ENCODE measurements at regions not wholly inside any gene's neighbourhood (a gene's known extent, or its start where the extent isn't known, plus 50 kb on each side); places are given as distances from the start of the nearest gene placed in this dataset.
"Not testable (repeated sequence)": the region's sequence is repeated elsewhere in the genome, so short reads cannot be mapped to it uniquely, and the experiment has no call there.

DNA sequence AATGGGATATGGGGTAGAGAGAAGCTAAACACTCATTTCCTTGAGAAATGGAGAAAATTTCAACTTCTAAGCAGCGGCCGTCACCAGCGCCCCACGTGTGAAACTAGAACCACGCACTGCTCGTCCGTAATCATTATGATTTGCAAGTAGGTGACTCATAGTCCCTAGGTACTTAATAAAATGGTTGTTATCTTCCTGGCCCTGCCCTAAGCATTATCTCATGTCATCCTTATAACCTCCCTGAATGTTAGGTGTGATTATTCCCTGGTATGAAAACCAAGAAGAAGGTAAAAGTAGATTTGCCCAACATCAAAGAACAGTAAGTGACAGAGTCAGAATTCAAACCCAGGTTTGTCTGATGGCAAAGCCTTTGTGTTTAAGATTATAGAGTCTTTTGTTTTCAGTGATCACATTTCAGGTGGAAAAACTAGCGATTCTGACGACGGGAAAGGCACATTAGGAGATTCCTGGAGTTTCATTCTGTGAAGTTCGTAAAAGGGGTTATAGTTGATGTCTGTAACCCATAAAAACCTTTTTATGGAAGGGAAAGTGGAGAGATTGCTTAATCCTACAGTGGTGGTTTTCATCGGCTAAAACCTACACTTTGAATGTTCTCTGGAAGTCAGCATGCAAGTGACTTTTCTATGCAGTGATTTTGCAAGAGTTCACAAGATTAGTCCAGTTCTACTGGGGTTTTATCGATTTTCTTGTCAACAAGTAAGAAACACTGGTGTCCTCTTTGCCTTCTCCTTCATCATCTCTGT, 202.9 kb upstream of the WWC1 start:
- Histone ChIP-seq H3K36me3 (ENCODE audit: insufficient read depth, low read length) (peaks cover 6% of the 10 kb centered on the region; the same call in 1 of the 2 replicates), H3K9ac (ENCODE audit: insufficient read length) (no peak overlapping the region), H3K4me3 (no peak overlapping the region), H3K27ac (no peak overlapping the region), H3K9me3 (ENCODE audit: low read depth, low read length) (no peaks in the 10 kb centered on the region)
- no peak for DNase-seq (ENCODE audit: low read depth, low spot score)
- TF ChIP-seq POLR2AphosphoS5 (IDR thresholded peaks at IDR 0.05; ENCODE audit: borderline replicate concordance, low read depth, low read length) (no peak), FOXP2 (optimal IDR thresholded peaks at IDR 0.05; ENCODE audit: control extremely low read depth, extremely low read length, insufficient read depth) (no peak), EZH2 (IDR thresholded peaks at IDR 0.05) (no peak)

DNA sequence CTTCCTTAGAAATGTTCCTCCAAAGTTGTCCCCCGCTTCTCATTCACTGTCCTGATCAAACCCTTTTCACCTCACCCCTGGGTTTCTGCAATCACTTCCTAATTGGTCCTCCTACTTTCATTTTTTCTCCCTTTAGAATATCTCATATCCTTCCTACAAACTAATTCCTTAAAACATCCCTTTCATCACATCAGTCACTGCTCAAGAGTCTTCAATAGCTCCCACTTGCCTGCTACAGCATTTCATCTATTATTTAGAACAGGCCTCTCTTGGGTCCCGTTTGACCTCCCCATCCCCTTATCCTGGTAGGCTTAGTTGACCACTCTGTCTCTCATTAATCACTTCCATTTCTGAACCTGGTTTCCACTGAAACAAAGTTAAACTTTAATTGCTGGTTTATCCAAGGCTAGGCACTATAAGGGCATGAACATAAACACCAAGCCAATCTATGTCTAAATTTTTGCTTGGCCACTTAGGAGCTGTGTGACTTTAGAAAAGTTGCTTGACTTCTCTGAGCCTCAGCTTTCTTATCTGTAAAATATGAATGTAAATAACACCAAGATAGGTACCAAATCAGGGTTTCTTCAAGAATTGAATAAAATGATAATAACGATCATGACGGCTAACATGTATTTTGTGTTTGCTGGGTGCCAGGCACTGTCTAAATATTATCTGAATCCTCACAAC, 202.1 kb upstream of the WWC1 start:
- no peak for TF ChIP-seq FOXP2 (optimal IDR thresholded peaks at IDR 0.05; ENCODE audit: control extremely low read depth, extremely low read length, insufficient read depth)
- no peak for TF ChIP-seq EZH2 (IDR thresholded peaks at IDR 0.05)
- TF ChIP-seq POLR2AphosphoS5 (IDR thresholded peaks at IDR 0.05; ENCODE audit: borderline replicate concordance, low read depth, low read length): no peak
- H3K27ac ChIP-seq: no peak overlapping the region
- no peak overlapping the region for H3K9ac ChIP-seq (ENCODE audit: insufficient read length)
- H3K4me3 ChIP-seq: no peak overlapping the region
- peaks cover 6% of the 10 kb centered on the region; the same call in 1 of the 2 replicates for H3K36me3 ChIP-seq (ENCODE audit: insufficient read depth, low read length)
- no peaks in the 10 kb centered on the region for H3K9me3 ChIP-seq (ENCODE audit: low read depth, low read length)
- no peak for DNase-seq (ENCODE audit: low read depth, low spot score)

- DNase-seq (ENCODE audit: low read depth, low spot score): no peak
- H3K9me3 ChIP-seq (ENCODE audit: low read depth, low read length): no peaks in the 10 kb centered on the region
- H3K27ac ChIP-seq: no peak overlapping the region
- TF ChIP-seq FOXP2 (optimal IDR thresholded peaks at IDR 0.05; ENCODE audit: control extremely low read depth, extremely low read length, insufficient read depth) (no peak), POLR2AphosphoS5 (IDR thresholded peaks at IDR 0.05; ENCODE audit: borderline replicate concordance, low read depth, low read length) (no peak), EZH2 (IDR thresholded peaks at IDR 0.05) (no peak)
- no peak overlapping the region for H3K4me3 ChIP-seq
- no peak overlapping the region for H3K9ac ChIP-seq (ENCODE audit: insufficient read length)
- peaks cover 6% of the 10 kb centered on the region; the same call in 1 of the 2 replicates for H3K36me3 ChIP-seq (ENCODE audit: insufficient read depth, low read length)
Observed at GRCh38 chr5:168092209-168093185, 198.9 kb upstream of the WWC1 start.

DNA sequence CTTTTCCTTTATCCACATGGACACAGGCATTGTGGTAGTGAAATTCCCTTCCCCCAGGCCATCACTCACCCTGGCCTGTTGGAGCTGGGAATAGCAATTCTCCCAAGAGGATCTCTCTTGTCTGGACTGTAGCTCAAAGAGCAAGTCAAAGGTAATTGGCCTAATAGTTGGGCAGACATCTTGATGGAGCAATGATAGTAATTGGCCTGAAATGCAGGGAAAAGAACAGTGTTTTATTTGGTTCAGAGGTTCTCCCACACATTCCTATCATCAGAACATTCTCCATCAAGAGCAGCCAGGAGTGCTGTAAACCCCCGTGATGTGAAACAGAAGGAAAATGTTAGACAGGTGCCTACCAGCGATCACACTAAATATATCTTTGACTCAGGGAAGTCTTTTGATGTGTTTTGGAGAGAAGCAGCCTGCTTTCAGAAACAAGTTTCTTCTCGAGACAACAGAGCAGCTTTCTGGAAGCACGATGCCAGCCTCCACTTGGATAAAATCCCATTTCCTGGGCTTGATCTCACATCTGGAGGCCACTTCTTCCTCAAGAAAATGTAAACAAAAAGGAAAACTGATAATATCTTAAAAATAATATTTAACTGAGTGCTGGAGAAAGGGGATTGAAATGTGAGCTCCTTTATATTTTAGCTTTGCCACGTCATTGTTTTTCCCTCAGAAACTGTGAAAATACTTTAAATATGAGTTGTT, 198.1 kb upstream of the WWC1 start:
- H3K9ac ChIP-seq (ENCODE audit: insufficient read length): no peak overlapping the region
- H3K9me3 ChIP-seq (ENCODE audit: low read depth, low read length): no peaks in the 10 kb centered on the region
- no peak overlapping the region for H3K27ac ChIP-seq
- no peak for TF ChIP-seq POLR2AphosphoS5 (IDR thresholded peaks at IDR 0.05; ENCODE audit: borderline replicate concordance, low read depth, low read length)
- no peak for TF ChIP-seq FOXP2 (optimal IDR thresholded peaks at IDR 0.05; ENCODE audit: control extremely low read depth, extremely low read length, insufficient read depth)
- TF ChIP-seq EZH2 (IDR thresholded peaks at IDR 0.05): no peak
- no peak overlapping the region for H3K4me3 ChIP-seq
- H3K36me3 ChIP-seq (ENCODE audit: insufficient read depth, low read length): peaks cover 6% of the 10 kb centered on the region; the same call in 1 of the 2 replicates
- no peak for DNase-seq (ENCODE audit: low read depth, low spot score)

DNA sequence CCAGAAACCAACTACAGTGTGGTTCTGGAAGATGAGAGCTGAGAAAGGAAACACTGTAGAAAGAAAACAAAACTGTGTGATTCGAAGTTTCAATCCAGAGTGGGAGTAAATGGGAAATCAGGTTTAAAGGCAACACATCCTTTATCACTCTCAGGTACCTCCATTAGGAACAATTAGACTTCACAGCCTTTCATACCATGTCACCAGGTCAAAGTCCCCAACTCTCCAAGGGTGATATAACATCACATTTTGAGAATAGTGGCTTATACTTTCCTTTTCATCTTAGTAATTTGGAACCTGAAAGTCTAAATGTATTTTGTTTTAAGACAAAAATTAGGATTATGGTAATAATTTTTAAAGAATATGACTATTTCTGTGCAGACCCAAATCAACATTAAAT, 194.9 kb upstream of the WWC1 start:
- Histone ChIP-seq H3K36me3 (ENCODE audit: insufficient read depth, low read length) (peaks cover 3% of the 10 kb centered on the region; the same call in 1 of the 2 replicates), H3K9me3 (ENCODE audit: low read depth, low read length) (no peaks in the 10 kb centered on the region), H3K4me3 (no peak overlapping the region), H3K9ac (ENCODE audit: insufficient read length) (no peak overlapping the region), H3K27ac (no peak overlapping the region)
- no peak for DNase-seq (ENCODE audit: low read depth, low spot score)
- TF ChIP-seq FOXP2 (optimal IDR thresholded peaks at IDR 0.05; ENCODE audit: control extremely low read depth, extremely low read length, insufficient read depth): no peak
- TF ChIP-seq EZH2 (IDR thresholded peaks at IDR 0.05): no peak
- no peak for TF ChIP-seq POLR2AphosphoS5 (IDR thresholded peaks at IDR 0.05; ENCODE audit: borderline replicate concordance, low read depth, low read length)

- H3K9ac ChIP-seq (ENCODE audit: insufficient read length): no peak overlapping the region
- no peak overlapping the region for H3K27ac ChIP-seq
- no peak for DNase-seq (ENCODE audit: low read depth, low spot score)
- no peak overlapping the region for H3K4me3 ChIP-seq
- no peak for TF ChIP-seq POLR2AphosphoS5 (IDR thresholded peaks at IDR 0.05; ENCODE audit: borderline replicate concordance, low read depth, low read length)
- no peak for TF ChIP-seq FOXP2 (optimal IDR thresholded peaks at IDR 0.05; ENCODE audit: control extremely low read depth, extremely low read length, insufficient read depth)
- no peak for TF ChIP-seq EZH2 (IDR thresholded peaks at IDR 0.05)
- no peaks in the 10 kb centered on the region; the same call in 1 of the 2 replicates for H3K36me3 ChIP-seq (ENCODE audit: insufficient read depth, low read length)
- H3K9me3 ChIP-seq (ENCODE audit: low read depth, low read length): no peaks in the 10 kb centered on the region
Observed at GRCh38 chr5:168097876-168098653, 193.4 kb upstream of the WWC1 start.

GRCh38 chr5:168101352-168101751, 190.1 kb upstream of the WWC1 start:
- DNase-seq (ENCODE audit: low read depth, low spot score): no peak
- Histone ChIP-seq H3K27ac (no peak overlapping the region), H3K9me3 (ENCODE audit: low read depth, low read length) (no peaks in the 10 kb centered on the region), H3K36me3 (ENCODE audit: insufficient read depth, low read length) (no peaks in the 10 kb centered on the region; the same call in 1 of the 2 replicates), H3K4me3 (no peak overlapping the region), H3K9ac (ENCODE audit: insufficient read length) (no peak overlapping the region)
- TF ChIP-seq FOXP2 (optimal IDR thresholded peaks at IDR 0.05; ENCODE audit: control extremely low read depth, extremely low read length, insufficient read depth) (no peak), EZH2 (IDR thresholded peaks at IDR 0.05) (no peak), POLR2AphosphoS5 (IDR thresholded peaks at IDR 0.05; ENCODE audit: borderline replicate concordance, low read depth, low read length) (no peak)

GRCh38 chr5:168103018-168103417, 188.4 kb upstream of the WWC1 start:
- DNase-seq (ENCODE audit: low read depth, low spot score); H3K27ac ChIP-seq; H3K36me3 ChIP-seq (ENCODE audit: insufficient read depth, low read length); H3K4me3 ChIP-seq; H3K9me3 ChIP-seq (ENCODE audit: low read depth, low read length); H3K9ac ChIP-seq (ENCODE audit: insufficient read length): not testable (repeated sequence)
